Trophoblast cell (in vitro differentiated cells and primary cell): ENCODE measurements at regions not wholly inside any gene's neighbourhood (a gene's known extent, or its start where the extent isn't known, plus 50 kb on each side); places are given as distances from the start of the nearest gene placed in this dataset.

Experiments
- DNase-seq, 2 donors: peaks; one replicate each; pipeline ENCODE4 v3.0.0-alpha.2; 2016
- H2AFZ ChIP-seq: 2 replicates; pipeline ENCODE4 v1.6.1; 2013; ENCODE audit warnings: low read length, moderate library complexity, mild to moderate bottlenecking; ENCODE audit not compliant: insufficient read depth, poor library complexity
- H2AK5ac ChIP-seq: 2 replicates; pipeline ENCODE4 v1.6.1; 2013; ENCODE audit warnings: mild to moderate bottlenecking, low read length
- H2BK120ac ChIP-seq: 2 replicates; pipeline ENCODE4 v1.6.1; 2013; ENCODE audit warnings: low read length, mild to moderate bottlenecking, moderate library complexity; ENCODE audit not compliant: insufficient read depth, poor library complexity
- H2BK12ac ChIP-seq: 2 replicates; pipeline ENCODE4 v1.6.1; 2013; ENCODE audit warnings: mild to moderate bottlenecking, low read length, moderate library complexity
- H2BK5ac ChIP-seq: 2 replicates; pipeline ENCODE4 v1.6.1; 2013; ENCODE audit warnings: low read length, low read depth, moderate library complexity, mild to moderate bottlenecking; ENCODE audit not compliant: poor library complexity
- H3K14ac ChIP-seq: 2 replicates; pipeline ENCODE4 v1.6.1; 2013; ENCODE audit warnings: mild to moderate bottlenecking, low read length
- H3K18ac ChIP-seq: 2 replicates; pipeline ENCODE4 v1.6.1; 2013; ENCODE audit warnings: mild to moderate bottlenecking, low read length
- H3K23ac ChIP-seq: 2 replicates; pipeline ENCODE4 v1.6.1; 2013; ENCODE audit warnings: low read length
- H3K27ac ChIP-seq: 2 replicates; pipeline ENCODE4 v1.5.1; 2013; ENCODE audit warnings: low read depth, mild to moderate bottlenecking, inconsistent platforms, low read length, moderate library complexity
- H3K27me3 ChIP-seq: 2 replicates; pipeline ENCODE4 v1.6.1; 2013; ENCODE audit warnings: inconsistent platforms, mild to moderate bottlenecking, low read length, moderate library complexity; ENCODE audit not compliant: insufficient read depth
- H3K36me3 ChIP-seq, 2 experiments: 1 replicate in 1 of 2; 2 replicates in 1 of 2; pipeline ENCODE4 v1.6.1; 2013; ENCODE audit warnings: low read length in 2 of 2, mild to moderate bottlenecking in 2 of 2, moderate library complexity in 1 of 2; ENCODE audit not compliant: insufficient read depth in 2 of 2, control insufficient read depth in 1 of 2
- H3K4ac ChIP-seq: 2 replicates; pipeline ENCODE4 v1.6.1; 2013; ENCODE audit warnings: low read depth, mild to moderate bottlenecking, low read length, moderate library complexity
- H3K4me1 ChIP-seq, 2 experiments: 1 replicate in 1 of 2; 2 replicates in 1 of 2; pipeline ENCODE4 v1.6.1; 2013; ENCODE audit warnings: low read length in 2 of 2, mild to moderate bottlenecking in 2 of 2, moderate library complexity in 1 of 2; ENCODE audit not compliant: insufficient read depth in 2 of 2, control insufficient read depth in 1 of 2
- H3K4me2 ChIP-seq: 2 replicates; pipeline ENCODE4 v1.6.1; 2013; ENCODE audit warnings: inconsistent platforms, mild to moderate bottlenecking, low read length, moderate library complexity
- H3K4me3 ChIP-seq: 2 replicates; pipeline ENCODE4 v1.5.1; 2013; ENCODE audit warnings: mild to moderate bottlenecking, low read depth, low read length, inconsistent platforms
- H3K79me1 ChIP-seq: one replicate; pipeline ENCODE4 v1.6.1; 2013; ENCODE audit warnings: low read length
- H3K79me2 ChIP-seq: 2 replicates; pipeline ENCODE4 v1.6.1; 2013; ENCODE audit warnings: low read length, mild to moderate bottlenecking; ENCODE audit not compliant: control insufficient read depth, insufficient read depth, poor library complexity
- H3K9ac ChIP-seq: 2 replicates; pipeline ENCODE4 v1.6.1; 2013; ENCODE audit warnings: mild to moderate bottlenecking, low read length
- H3K9me3 ChIP-seq: 2 replicates; pipeline ENCODE4 v1.6.1; 2013; ENCODE audit warnings: low read depth, mild to moderate bottlenecking, control low read depth, inconsistent platforms, low read length; ENCODE audit not compliant: insufficient read depth
- H4K12ac ChIP-seq: 2 replicates; pipeline ENCODE4 v1.6.1; 2013; ENCODE audit warnings: low read depth, mild to moderate bottlenecking, low read length, moderate library complexity
- H4K8ac ChIP-seq: 2 replicates; pipeline ENCODE4 v1.6.1; 2013; ENCODE audit warnings: low read depth, mild to moderate bottlenecking, low read length, moderate library complexity
- H4K91ac ChIP-seq: one replicate; pipeline ENCODE4 v1.6.1; 2013; ENCODE audit warnings: low read depth, mild to moderate bottlenecking, low read length, moderate library complexity
- WGBS: extraction: QIAGEN DNeasy Blood & Tissue Kit; methylation state at CpG from one replicate; pipeline ENCODE4 v1.1.7; 2013; ENCODE audit warnings: missing lambda C conversion rate; ENCODE audit not compliant: insufficient read length, insufficient coverage; ENCODE audit errors: extremely low coverage; 5-methylcytosine and 5-hydroxymethylcytosine counted together

- H4K12ac ChIP-seq: no peak overlapping the region
- no peak overlapping the region for H3K14ac ChIP-seq
- no peak overlapping the region for H2AFZ ChIP-seq
- no peaks in the 10 kb centered on the region for H3K4me1 ChIP-seq
- H3K9ac ChIP-seq: no peak overlapping the region
- H3K18ac ChIP-seq: no peak overlapping the region
- H3K9me3 ChIP-seq: no peaks in the 10 kb centered on the region
- no peak overlapping the region for H2BK120ac ChIP-seq
- no peak overlapping the region for H2BK12ac ChIP-seq
- no peak overlapping the region for H3K4me3 ChIP-seq
- no peak overlapping the region for H3K4me2 ChIP-seq
- no peaks in the 10 kb centered on the region for H3K79me2 ChIP-seq
- no peak overlapping the region for H2BK5ac ChIP-seq
- H3K27ac ChIP-seq: no peak overlapping the region
- no peaks in the 10 kb centered on the region for H3K79me1 ChIP-seq
- H2AK5ac ChIP-seq: no peak overlapping the region
- no peak for DNase-seq
- no peaks in the 10 kb centered on the region for H3K27me3 ChIP-seq
- no peak overlapping the region for H4K8ac ChIP-seq
- H4K91ac ChIP-seq: no peak overlapping the region
- no peak overlapping the region for H3K23ac ChIP-seq
- H3K36me3 ChIP-seq: no peaks in the 10 kb centered on the region
- no CpG with 5 or more reads among the region's 1 CpG for WGBS
- no peak overlapping the region for H3K4ac ChIP-seq
Observed at GRCh38 chr16:64017796-64018195, 1104.1 kb downstream of the CDH11 start.

GRCh38 chr16:64013856-64014255, 1108.0 kb downstream of the CDH11 start:
- no peak overlapping the region for H2BK120ac ChIP-seq
- no peak overlapping the region for H3K27ac ChIP-seq
- no peak overlapping the region for H2AFZ ChIP-seq
- no peak overlapping the region for H2BK5ac ChIP-seq
- no peak overlapping the region for H4K8ac ChIP-seq
- H4K91ac ChIP-seq: no peak overlapping the region
- no peaks in the 10 kb centered on the region for H3K79me1 ChIP-seq
- no peaks in the 10 kb centered on the region for H3K4me1 ChIP-seq
- no peak for DNase-seq
- H3K9me3 ChIP-seq: no peaks in the 10 kb centered on the region
- no peak overlapping the region for H2BK12ac ChIP-seq
- H3K36me3 ChIP-seq: no peaks in the 10 kb centered on the region
- WGBS: no CpG with 5 or more reads among the region's 1 CpG
- H3K79me2 ChIP-seq: no peaks in the 10 kb centered on the region
- no peak overlapping the region for H3K4ac ChIP-seq
- no peak overlapping the region for H3K4me3 ChIP-seq
- H3K4me2 ChIP-seq: no peak overlapping the region
- H3K18ac ChIP-seq: no peak overlapping the region
- no peak overlapping the region for H3K14ac ChIP-seq
- no peaks in the 10 kb centered on the region for H3K27me3 ChIP-seq
- H3K23ac ChIP-seq: no peak overlapping the region
- no peak overlapping the region for H4K12ac ChIP-seq
- H2AK5ac ChIP-seq: no peak overlapping the region
- H3K9ac ChIP-seq: no peak overlapping the region

GRCh38 chr16:64012166-64012565, 1109.7 kb downstream of the CDH11 start:
- no peaks in the 10 kb centered on the region for H3K9me3 ChIP-seq
- H2BK12ac ChIP-seq: no peak overlapping the region
- no peak overlapping the region for H4K8ac ChIP-seq
- no peak overlapping the region for H3K4ac ChIP-seq
- no peak for DNase-seq
- no peak overlapping the region for H2BK120ac ChIP-seq
- no peak overlapping the region for H4K12ac ChIP-seq
- no peaks in the 10 kb centered on the region for H3K79me2 ChIP-seq
- H3K18ac ChIP-seq: no peak overlapping the region
- H3K23ac ChIP-seq: no peak overlapping the region
- H3K4me1 ChIP-seq: no peaks in the 10 kb centered on the region
- no peak overlapping the region for H3K14ac ChIP-seq
- no peak overlapping the region for H3K27ac ChIP-seq
- WGBS: no CpG with 5 or more reads among the region's 2 CpGs
- H4K91ac ChIP-seq: no peak overlapping the region
- no peaks in the 10 kb centered on the region for H3K79me1 ChIP-seq
- no peak overlapping the region for H2AK5ac ChIP-seq
- H3K36me3 ChIP-seq: no peaks in the 10 kb centered on the region
- H2AFZ ChIP-seq: no peak overlapping the region
- no peak overlapping the region for H3K4me3 ChIP-seq
- H3K27me3 ChIP-seq: no peaks in the 10 kb centered on the region
- no peak overlapping the region for H2BK5ac ChIP-seq
- no peak overlapping the region for H3K9ac ChIP-seq
- H3K4me2 ChIP-seq: no peak overlapping the region

- Histone ChIP-seq H4K12ac (no peak overlapping the region), H2AFZ (no peak overlapping the region), H3K4me1 (no peaks in the 10 kb centered on the region), H3K9me3 (no peaks in the 10 kb centered on the region), H2BK5ac (no peak overlapping the region), H3K36me3 (no peaks in the 10 kb centered on the region), H3K9ac (no peak overlapping the region), H3K4me3 (no peak overlapping the region), H3K79me1 (no peaks in the 10 kb centered on the region), H3K4me2 (no peak overlapping the region), H4K91ac (no peak overlapping the region), H3K18ac (no peak overlapping the region), H2AK5ac (no peak overlapping the region), H2BK12ac (no peak overlapping the region), H4K8ac (no peak overlapping the region), H3K27me3 (no peaks in the 10 kb centered on the region), H3K27ac (no peak overlapping the region), H2BK120ac (no peak overlapping the region), H3K14ac (no peak overlapping the region), H3K79me2 (no peaks in the 10 kb centered on the region), H3K4ac (no peak overlapping the region), H3K23ac (no peak overlapping the region)
- no peak for DNase-seq
- WGBS: no CpG with 5 or more reads among the region's 2 CpGs
Observed at GRCh38 chr16:64011650-64012049, 1110.2 kb downstream of the CDH11 start.
